ENCODE measurements at regions not wholly inside any gene's neighbourhood (a gene's known extent, or its start where the extent isn't known, plus 50 kb on each side); places are given as distances from the start of the nearest gene placed in this dataset.

DNA sequence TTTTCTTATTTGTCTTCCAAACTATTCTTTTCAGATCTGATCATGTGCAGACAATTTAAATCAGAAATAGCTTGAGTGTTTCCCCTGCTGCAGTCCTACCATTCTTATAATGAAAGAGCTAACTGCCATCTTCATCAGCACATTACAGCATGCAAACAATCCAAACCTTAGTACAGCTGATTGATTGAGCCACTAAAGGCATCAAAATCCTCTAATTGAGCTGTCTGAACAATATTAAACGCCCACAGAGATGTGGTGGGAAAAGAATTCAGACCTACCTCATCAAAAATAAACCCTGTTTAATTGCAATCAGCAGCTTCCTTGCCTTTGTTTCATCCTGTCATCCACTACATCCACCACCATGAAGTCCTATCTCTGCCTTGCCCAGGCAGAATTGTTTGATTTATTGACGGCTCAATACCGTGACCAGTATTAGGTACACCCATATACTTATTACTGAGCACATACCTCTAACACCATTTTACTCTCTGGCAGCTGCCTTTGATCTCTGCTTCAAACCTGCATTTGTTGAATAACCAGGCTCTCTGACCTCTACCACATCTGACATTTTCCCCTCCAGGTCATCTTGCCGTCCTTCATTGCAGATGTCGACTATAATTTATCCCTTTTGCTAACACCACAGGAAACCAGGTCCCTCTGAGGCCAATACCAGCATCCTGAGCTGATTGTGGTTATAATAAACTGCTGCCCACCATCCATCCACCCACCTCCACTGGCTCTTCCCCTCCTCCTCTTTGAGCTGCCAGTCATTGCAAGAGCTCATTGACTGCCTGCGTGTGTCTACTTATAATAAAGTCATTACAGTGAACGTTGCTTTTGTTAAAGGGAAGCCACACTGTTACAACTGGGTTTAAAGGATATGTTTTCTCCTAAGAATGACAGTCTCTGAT lies 78.5 kb downstream of the RBM43 start:
- TF ChIP-seq, protein P1, sequence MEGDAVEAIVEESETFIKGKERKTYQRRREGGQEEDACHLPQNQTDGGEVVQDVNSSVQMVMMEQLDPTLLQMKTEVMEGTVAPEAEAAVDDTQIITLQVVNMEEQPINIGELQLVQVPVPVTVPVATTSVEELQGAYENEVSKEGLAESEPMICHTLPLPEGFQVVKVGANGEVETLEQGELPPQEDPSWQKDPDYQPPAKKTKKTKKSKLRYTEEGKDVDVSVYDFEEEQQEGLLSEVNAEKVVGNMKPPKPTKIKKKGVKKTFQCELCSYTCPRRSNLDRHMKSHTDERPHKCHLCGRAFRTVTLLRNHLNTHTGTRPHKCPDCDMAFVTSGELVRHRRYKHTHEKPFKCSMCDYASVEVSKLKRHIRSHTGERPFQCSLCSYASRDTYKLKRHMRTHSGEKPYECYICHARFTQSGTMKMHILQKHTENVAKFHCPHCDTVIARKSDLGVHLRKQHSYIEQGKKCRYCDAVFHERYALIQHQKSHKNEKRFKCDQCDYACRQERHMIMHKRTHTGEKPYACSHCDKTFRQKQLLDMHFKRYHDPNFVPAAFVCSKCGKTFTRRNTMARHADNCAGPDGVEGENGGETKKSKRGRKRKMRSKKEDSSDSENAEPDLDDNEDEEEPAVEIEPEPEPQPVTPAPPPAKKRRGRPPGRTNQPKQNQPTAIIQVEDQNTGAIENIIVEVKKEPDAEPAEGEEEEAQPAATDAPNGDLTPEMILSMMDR (IDR thresholded peaks at IDR 0.05; ENCODE audit: low read depth, low read length) = no peak
- no peak for DNase-seq (ENCODE audit: extremely low read depth, low read depth)

DNA sequence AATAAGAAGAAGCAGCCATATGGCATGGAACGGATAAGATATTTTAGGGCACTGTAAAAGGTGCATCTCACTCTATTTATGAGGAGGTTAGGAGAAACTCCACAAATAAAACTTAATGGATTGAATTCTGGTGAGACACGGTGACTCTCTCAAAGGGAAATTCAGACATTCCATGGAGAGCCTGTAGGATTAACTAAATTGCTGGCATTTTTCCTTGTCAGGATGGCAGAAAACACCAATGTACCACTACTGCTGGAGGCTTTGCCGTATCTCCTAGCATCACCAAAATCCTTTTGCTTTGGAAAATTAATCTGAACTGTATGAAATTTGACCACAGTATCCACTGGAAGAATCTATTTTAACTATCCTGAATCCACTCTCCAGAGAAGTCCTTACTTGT lies 79.3 kb downstream of the RBM43 start:
- TF ChIP-seq, protein P1 (IDR thresholded peaks at IDR 0.05; ENCODE audit: low read depth, low read length) = no peak
- DNase-seq (ENCODE audit: extremely low read depth, low read depth) = no peak

DNA sequence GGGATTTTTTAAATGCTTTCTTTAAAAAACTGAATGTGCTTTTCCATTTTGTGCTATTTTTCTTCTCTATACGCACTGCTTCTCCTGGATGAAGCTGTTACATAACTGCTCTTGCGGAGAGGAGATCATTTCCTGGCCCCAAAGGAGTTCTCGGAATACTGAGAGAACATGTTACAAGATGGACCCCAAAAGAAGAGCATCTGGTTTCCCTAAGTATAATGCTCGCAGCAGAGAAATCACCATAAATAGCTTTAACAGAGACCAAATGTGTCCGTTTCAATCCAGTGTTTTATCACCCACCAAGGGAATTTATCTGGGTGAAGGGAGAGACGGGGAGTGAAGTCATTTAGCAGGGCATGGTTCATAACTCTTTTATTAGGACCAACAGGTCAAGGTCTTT lies 80.1 kb downstream of the RBM43 start:
- no peak for DNase-seq (ENCODE audit: extremely low read depth, low read depth)
- TF ChIP-seq, protein P1 (IDR thresholded peaks at IDR 0.05; ENCODE audit: low read depth, low read length) = no peak

DNA sequence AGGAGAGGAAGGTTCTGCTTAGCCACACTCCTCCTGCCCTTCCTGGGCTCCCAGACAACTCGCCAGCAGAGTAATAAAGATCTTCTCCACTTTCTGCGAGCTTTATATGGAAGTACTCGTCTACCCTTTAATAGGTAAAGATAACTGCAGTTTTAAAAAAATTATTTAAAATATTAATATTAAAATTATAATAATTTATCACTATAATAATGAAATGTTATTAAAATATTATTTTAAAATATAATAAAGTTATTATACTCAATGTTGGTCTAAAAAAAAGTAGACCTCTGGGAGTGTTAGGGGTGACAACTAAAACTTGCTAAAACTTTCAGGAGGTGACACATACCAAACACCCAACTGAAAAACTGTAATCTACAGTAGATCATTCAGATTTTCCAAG lies 81.5 kb downstream of the RBM43 start:
- no peak for DNase-seq (ENCODE audit: extremely low read depth, low read depth)
- TF ChIP-seq, protein P1 (IDR thresholded peaks at IDR 0.05; ENCODE audit: low read depth, low read length) = no peak

DNA sequence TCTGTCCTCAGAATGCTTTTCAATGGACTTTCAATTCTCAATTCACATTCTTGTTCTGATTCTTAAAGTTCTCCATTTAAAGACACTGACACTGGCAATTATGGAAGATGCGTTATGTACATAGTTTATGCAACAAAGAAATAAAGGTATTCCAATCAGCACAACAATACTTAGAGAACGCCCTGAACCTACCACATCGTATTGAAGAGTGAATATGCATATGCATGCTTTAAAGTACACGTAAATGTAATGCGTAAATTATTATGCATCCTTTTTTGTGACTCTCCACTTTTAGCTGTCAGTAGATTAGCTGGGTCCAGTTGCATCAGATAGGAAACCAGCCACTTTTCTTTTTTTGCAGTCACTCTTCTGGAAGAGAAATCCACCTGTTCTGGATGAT lies 83.5 kb downstream of the RBM43 start:
- TF ChIP-seq, protein P1 (IDR thresholded peaks at IDR 0.05; ENCODE audit: low read depth, low read length) = no peak
- DNase-seq (ENCODE audit: extremely low read depth, low read depth) = no peak

DNA sequence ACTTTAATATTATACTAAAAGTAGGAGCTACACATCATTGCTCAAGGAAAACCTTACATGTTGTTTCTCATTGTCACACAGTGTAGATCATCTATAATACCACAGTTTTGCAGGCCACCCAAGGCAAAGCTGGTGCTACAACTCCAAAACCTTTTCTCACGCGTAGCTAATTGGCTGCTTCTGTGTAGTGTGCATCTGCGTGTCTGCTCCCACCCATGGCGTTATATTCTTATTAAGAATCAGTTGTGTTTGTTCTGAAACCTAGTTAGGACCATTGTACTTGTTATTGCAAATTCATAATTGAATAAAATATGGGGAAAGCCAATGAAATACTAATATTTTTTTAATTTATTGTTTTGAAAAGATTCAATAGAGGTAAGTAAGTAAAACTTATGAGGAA lies 83.9 kb downstream of the RBM43 start:
- DNase-seq (ENCODE audit: extremely low read depth, low read depth) = no peak
- TF ChIP-seq, protein P1 (IDR thresholded peaks at IDR 0.05; ENCODE audit: low read depth, low read length) = no peak

DNA sequence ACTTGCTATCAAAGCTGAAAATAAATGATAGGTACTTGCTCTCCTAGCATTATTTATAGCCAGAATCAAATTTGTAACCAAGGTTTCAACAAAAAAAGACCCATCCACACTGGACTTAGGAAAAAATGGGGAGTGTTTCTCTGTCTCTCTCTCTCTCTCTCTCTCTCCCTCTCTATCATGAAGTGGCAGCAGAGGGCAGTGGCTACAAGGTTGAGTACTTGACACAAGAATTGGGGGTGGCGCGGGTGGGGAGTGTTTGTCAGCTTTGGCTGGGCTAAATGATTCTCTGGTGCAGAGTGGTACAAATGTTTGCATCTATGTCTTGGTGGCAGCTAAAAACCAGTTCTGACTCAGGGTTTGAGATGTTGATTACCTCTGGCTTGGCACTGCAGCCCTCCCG lies 85.0 kb downstream of the RBM43 start:
- no peak for DNase-seq (ENCODE audit: extremely low read depth, low read depth)
- TF ChIP-seq, protein P1 (IDR thresholded peaks at IDR 0.05; ENCODE audit: low read depth, low read length) = no peak

Measured in AG09319 (cell line).